SU-DHL-6 (cell line): ENCODE measurements at regions not wholly inside any gene's neighbourhood (a gene's known extent, or its start where the extent isn't known, plus 50 kb on each side); places are given as distances from the start of the nearest gene placed in this dataset.

Experiments used
- CTCF ChIP-seq: fragments of 200-600 bp; sonication (generic); IDR thresholded peaks from one replicate; pipeline ENCODE4 v1.5.1; 2017; ENCODE audit warnings: antibody characterized with exemption, mild to moderate bottlenecking, low read length, moderate library complexity; ENCODE audit not compliant: insufficient read depth, poor library complexity, severe bottlenecking
- EZH2phosphoT487 ChIP-seq: fragments of 200-600 bp; sonication (generic), shearing (Covaris generic); conservative IDR thresholded peaks from 2 replicates; pipeline ENCODE4 v1.6.1; 2018; ENCODE audit warnings: mild to moderate bottlenecking, antibody characterized with exemption, low read length, moderate library complexity, mixed read lengths

GRCh38 chr1:68955424-68955823, 458.5 kb upstream of the DEPDC1 start:
- TF ChIP-seq CTCF (no peak), EZH2phosphoT487 (no peak)
